ENCODE measurements at regions not wholly inside any gene's neighbourhood (a gene's known extent, or its start where the extent isn't known, plus 50 kb on each side); places are given as distances from the start of the nearest gene placed in this dataset.

GRCh38 chr1:29937356-29937755 lies 701.0 kb downstream of the PTPRU start:
- 90 to 100% methylated on average over 1 of the region's 1 CpG for WGBS, 2 experiments (ENCODE audit: insufficient coverage in 1 of 2, insufficient read length in 1 of 2)

GRCh38 chr1:29936031-29936544 lies 699.8 kb downstream of the PTPRU start:
- Mint-ChIP-seq H3K9me3 (no peaks in the 10 kb centered on the region), H3K27ac (no peak overlapping the region), H3K4me3 (no peak overlapping the region), H3K36me3 (ENCODE audit: low read depth) (no peaks in the 10 kb centered on the region), H3K4me1 (peaks cover 15% of the 10 kb centered on the region), H3K27me3 (ENCODE audit: insufficient read depth) (peaks cover 2% of the 10 kb centered on the region)
- H3K27me3 ChIP-seq (ENCODE audit: control insufficient read depth, insufficient read depth, low read length, poor library complexity, severe bottlenecking) = no peaks in the 10 kb centered on the region
- no peak overlapping the region for H3K9ac ChIP-seq (ENCODE audit: extremely low read depth, low read length, poor library complexity, severe bottlenecking)
- no peaks in the 10 kb centered on the region for H3K36me3 ChIP-seq (ENCODE audit: control insufficient read depth, insufficient read depth, low read length)
- 89 to 95% methylated on average over 7 of the region's 7 CpGs for WGBS, 2 experiments (ENCODE audit: insufficient coverage in 1 of 2, insufficient read length in 1 of 2)
- H3K27ac ChIP-seq (ENCODE audit: low read depth, low read length) = no peak overlapping the region
- H3K4me3 ChIP-seq (ENCODE audit: low read length) = no peak overlapping the region
- no peak for DNase-seq
- peaks cover 5% of the 10 kb centered on the region for H3K4me1 ChIP-seq (ENCODE audit: control insufficient read depth, insufficient read depth, low read length)
- no peak for TF ChIP-seq CTCF (conservative IDR thresholded peaks at IDR 0.05)
- H3K9me3 ChIP-seq (ENCODE audit: control insufficient read depth, low read length) = no peaks in the 10 kb centered on the region

More at GRCh38 chr1:29937356-29937755, 701.0 kb downstream of the PTPRU start:
- H3K27ac Mint-ChIP-seq = no peak overlapping the region
- H3K4me3 Mint-ChIP-seq = no peak overlapping the region
- H3K9me3 ChIP-seq (ENCODE audit: control insufficient read depth, low read length) = no peaks in the 10 kb centered on the region
- H3K36me3 ChIP-seq (ENCODE audit: control insufficient read depth, insufficient read depth, low read length) = no peaks in the 10 kb centered on the region
- H3K4me3 ChIP-seq (ENCODE audit: low read length) = no peak overlapping the region
- H3K27ac ChIP-seq (ENCODE audit: low read depth, low read length) = no peak overlapping the region
- DNase-seq = no peak
- H3K27me3 Mint-ChIP-seq (ENCODE audit: insufficient read depth) = peaks cover 4% of the 10 kb centered on the region
- no peaks in the 10 kb centered on the region for H3K4me1 ChIP-seq (ENCODE audit: control insufficient read depth, insufficient read depth, low read length)
- no peaks in the 10 kb centered on the region for H3K36me3 Mint-ChIP-seq (ENCODE audit: low read depth)
- TF ChIP-seq CTCF (conservative IDR thresholded peaks at IDR 0.05) = no peak
- no peak overlapping the region for H3K9ac ChIP-seq (ENCODE audit: extremely low read depth, low read length, poor library complexity, severe bottlenecking)
- H3K27me3 ChIP-seq (ENCODE audit: control insufficient read depth, insufficient read depth, low read length, poor library complexity, severe bottlenecking) = no peaks in the 10 kb centered on the region
- no peaks in the 10 kb centered on the region for H3K9me3 Mint-ChIP-seq
- H3K4me1 Mint-ChIP-seq = peaks cover 2% of the 10 kb centered on the region

GRCh38 chr1:29934255-29934772 lies 698.0 kb downstream of the PTPRU start:
- Histone ChIP-seq H3K27me3 (ENCODE audit: control insufficient read depth, insufficient read depth, low read length, poor library complexity, severe bottlenecking) (no peaks in the 10 kb centered on the region), H3K27ac (ENCODE audit: low read depth, low read length) (no peak overlapping the region), H3K9me3 (ENCODE audit: control insufficient read depth, low read length) (no peaks in the 10 kb centered on the region), H3K36me3 (ENCODE audit: control insufficient read depth, insufficient read depth, low read length) (no peaks in the 10 kb centered on the region), H3K4me1 (ENCODE audit: control insufficient read depth, insufficient read depth, low read length) (peaks cover 5% of the 10 kb centered on the region), H3K4me3 (ENCODE audit: low read length) (no peak overlapping the region), H3K9ac (ENCODE audit: extremely low read depth, low read length, poor library complexity, severe bottlenecking) (no peak overlapping the region)
- H3K4me3 Mint-ChIP-seq = no peak overlapping the region
- H3K27ac Mint-ChIP-seq = no peak overlapping the region
- H3K36me3 Mint-ChIP-seq (ENCODE audit: low read depth) = no peaks in the 10 kb centered on the region
- H3K9me3 Mint-ChIP-seq = no peaks in the 10 kb centered on the region
- peaks cover 16% of the 10 kb centered on the region for H3K4me1 Mint-ChIP-seq
- WGBS, 2 experiments (ENCODE audit: insufficient coverage in 1 of 2, insufficient read length in 1 of 2) = 40 to 87% methylated on average over 1 to 6 of the region's 6 CpGs
- TF ChIP-seq CTCF (conservative IDR thresholded peaks at IDR 0.05) = no peak
- peaks cover 2% of the 10 kb centered on the region for H3K27me3 Mint-ChIP-seq (ENCODE audit: insufficient read depth)
- DNase-seq = no peak

Measured in endodermal cell (in vitro differentiated cells).